Stimulated activated CD4-positive, alpha-beta T cell treated with anti-CD3 and anti-CD28 coated beads, Interleukin-1b, Interleukin-23, amount 100 ng/mL, for 48 hours (primary cell): ENCODE measurements at regions not wholly inside any gene's neighbourhood (a gene's known extent, or its start where the extent isn't known, plus 50 kb on each side); places are given as distances from the start of the nearest gene placed in this dataset.

ENCODE experiments used
- DNase-seq: peaks from one replicate; pipeline ENCODE4 v3.0.0-alpha.2; 2020

- no peak for DNase-seq
Measured at GRCh38 chr13:83311886-83312577, 570.2 kb downstream of the SLITRK1 start.

GRCh38 chr13:83298617-83299016 is 583.7 kb downstream of the SLITRK1 start:
- DNase-seq, result no peak

GRCh38 chr13:83297586-83298290 is 584.5 kb downstream of the SLITRK1 start:
- DNase-seq, result no peak

- no peak for DNase-seq
Measured at GRCh38 chr13:83295686-83296085, 586.6 kb downstream of the SLITRK1 start.

GRCh38 chr13:83286737-83287136 is 595.5 kb downstream of the SLITRK1 start:
- no peak for DNase-seq

GRCh38 chr13:83281654-83282053 is 600.6 kb downstream of the SLITRK1 start:
- no peak for DNase-seq

GRCh38 chr13:83274679-83275078 is 607.6 kb downstream of the SLITRK1 start:
- no peak for DNase-seq

GRCh38 chr13:83272652-83273240 is 609.5 kb downstream of the SLITRK1 start:
- DNase-seq, result no peak

GRCh38 chr13:83272076-83272475 is 610.2 kb downstream of the SLITRK1 start:
- DNase-seq, result no peak

- DNase-seq, result no peak
Measured at GRCh38 chr13:83265279-83265678, 617.0 kb downstream of the SLITRK1 start.

- no peak for DNase-seq
Measured at GRCh38 chr13:83248751-83249150, 633.5 kb downstream of the SLITRK1 start.

GRCh38 chr13:83232626-83233025 is 649.6 kb downstream of the SLITRK1 start:
- no peak for DNase-seq

- no peak for DNase-seq
Measured at GRCh38 chr13:83229574-83230305, 652.5 kb downstream of the SLITRK1 start.

- DNase-seq, result no peak
Measured at GRCh38 chr13:83223546-83223945, 658.7 kb downstream of the SLITRK1 start.

GRCh38 chr13:83221813-83222241 is 660.4 kb downstream of the SLITRK1 start:
- no peak for DNase-seq

- no peak for DNase-seq
Measured at GRCh38 chr13:83221256-83221655, 661.0 kb downstream of the SLITRK1 start.

- DNase-seq, result no peak
Measured at GRCh38 chr13:83220241-83220640, 662.0 kb downstream of the SLITRK1 start.

- no peak for DNase-seq
Measured at GRCh38 chr13:83219832-83220231, 662.4 kb downstream of the SLITRK1 start.

GRCh38 chr13:83216479-83217245 is 665.6 kb downstream of the SLITRK1 start:
- no peak for DNase-seq

- no peak for DNase-seq
Measured at GRCh38 chr13:83215627-83216026, 666.6 kb downstream of the SLITRK1 start.

GRCh38 chr13:83214452-83214851 is 667.8 kb downstream of the SLITRK1 start:
- DNase-seq, result no peak

- DNase-seq, result no peak
Measured at GRCh38 chr13:83211301-83211700, 671.0 kb downstream of the SLITRK1 start.

GRCh38 chr13:83204886-83205285 is 677.4 kb downstream of the SLITRK1 start:
- DNase-seq, result no peak
